ENCODE measurements at regions not wholly inside any gene's neighbourhood (a gene's known extent, or its start where the extent isn't known, plus 50 kb on each side); places are given as distances from the start of the nearest gene placed in this dataset.

- no peak for TF ChIP-seq EP300 (IDR thresholded peaks at IDR 0.05)
- Histone ChIP-seq H3K9me3 (no peaks in the 10 kb centered on the region), H3K4me1 (peaks cover 21 to 36% (median 31%) of the 10 kb centered on the region in 4 donors), H3K27me3 (no peaks in the 10 kb centered on the region), H3K4me3 (no peak overlapping the region), H3K27ac (no peak overlapping the region), H3K36me3 (no peaks in the 10 kb centered on the region)
- DNase-seq: no peak
- 67 to 84% (median 76%) methylated on average over 4 of the region's 4 CpGs for WGBS, 5 donors
- intact Hi-C loops (cut with DNase I; ENCODE audit: low total_unique reads): no loop called here
Measured at GRCh38 chr2:120917886-120918285, 182.2 kb downstream of the GLI2 start.

- DNase-seq: no peak
- TF ChIP-seq POLR2A (IDR thresholded peaks at IDR 0.05): no peak
- no peak for TF ChIP-seq POLR2AphosphoS5 (IDR thresholded peaks at IDR 0.05)
- no peak for TF ChIP-seq EP300 (IDR thresholded peaks at IDR 0.05)
- no peak for TF ChIP-seq CTCF (IDR thresholded peaks at IDR 0.05)
- 93 to 98% (median 96%) methylated on average over 8 of the region's 8 CpGs for WGBS, 5 donors
- Histone ChIP-seq H3K4me3 (no peak overlapping the region), H3K9me3 (no peaks in the 10 kb centered on the region), H3K27ac (no peak overlapping the region), H3K27me3 (no peaks in the 10 kb centered on the region), H3K36me3 (no peaks in the 10 kb centered on the region), H3K4me1 (peaks cover 15 to 22% (median 19%) of the 10 kb centered on the region in 4 donors)
- intact Hi-C loops (cut with DNase I; ENCODE audit: low total_unique reads): no loop called here
Measured at GRCh38 chr2:120919216-120919615, 183.5 kb downstream of the GLI2 start.

- intact Hi-C loops (cut with DNase I; ENCODE audit: low total_unique reads): no loop called here
- H3K4me3 ChIP-seq: no peak overlapping the region
- TF ChIP-seq CTCF (IDR thresholded peaks at IDR 0.05): no peak
- TF ChIP-seq POLR2AphosphoS5 (IDR thresholded peaks at IDR 0.05): no peak
- no peak for TF ChIP-seq EP300 (IDR thresholded peaks at IDR 0.05)
- TF ChIP-seq POLR2A (IDR thresholded peaks at IDR 0.05): no peak
- WGBS, 5 donors: 78 to 88% (median 82%) methylated on average over 15 to 19 of the region's 19 CpGs
- H3K9me3 ChIP-seq: no peaks in the 10 kb centered on the region
- H3K27ac ChIP-seq: peak overlapping the region in 2 of 5 donors; percentile 49
- DNase-seq: peak in 1 of 2 donors; percentile 69
- H3K27me3 ChIP-seq: no peaks in the 10 kb centered on the region
- peaks cover 8 to 16% (median 12%) of the 10 kb centered on the region in 4 donors for H3K4me1 ChIP-seq
- no peaks in the 10 kb centered on the region for H3K36me3 ChIP-seq
Measured at GRCh38 chr2:120919771-120920453, 184.2 kb downstream of the GLI2 start.

GRCh38 chr2:120920454-120921148 is 184.9 kb downstream of the GLI2 start:
- Histone ChIP-seq H3K36me3 (no peaks in the 10 kb centered on the region), H3K27ac (peak overlapping the region in 2 of 5 donors; percentile 49), H3K4me3 (no peak overlapping the region), H3K27me3 (no peaks in the 10 kb centered on the region), H3K9me3 (no peaks in the 10 kb centered on the region), H3K4me1 (peaks cover under 1 to 9% (median 6%) of the 10 kb centered on the region in 4 donors)
- DNase-seq: no peak
- TF ChIP-seq EP300 (IDR thresholded peaks at IDR 0.05) (no peak), POLR2AphosphoS5 (IDR thresholded peaks at IDR 0.05) (no peak), POLR2A (IDR thresholded peaks at IDR 0.05) (no peak), CTCF (IDR thresholded peaks at IDR 0.05) (no peak)
- intact Hi-C loops (cut with DNase I; ENCODE audit: low total_unique reads): no loop called here
- 84 to 91% (median 88%) methylated on average over 13 of the region's 13 CpGs for WGBS, 5 donors

- H3K4me3 ChIP-seq: no peak overlapping the region
- H3K4me1 ChIP-seq: peaks cover 0 to under 1% (median 0%) of the 10 kb centered on the region in 4 donors
- intact Hi-C loops (cut with DNase I; ENCODE audit: low total_unique reads): no loop called here
- no peaks in the 10 kb centered on the region for H3K27me3 ChIP-seq
- H3K9me3 ChIP-seq: no peaks in the 10 kb centered on the region
- 91 to 100% (median 97%) methylated on average over 3 of the region's 3 CpGs for WGBS, 5 donors
- no peak overlapping the region for H3K27ac ChIP-seq
- no peak for DNase-seq
- no peak for TF ChIP-seq POLR2A (IDR thresholded peaks at IDR 0.05)
- no peak for TF ChIP-seq CTCF (IDR thresholded peaks at IDR 0.05)
- TF ChIP-seq EP300 (IDR thresholded peaks at IDR 0.05): no peak
- TF ChIP-seq POLR2AphosphoS5 (IDR thresholded peaks at IDR 0.05): no peak
- H3K36me3 ChIP-seq: no peaks in the 10 kb centered on the region
Measured at GRCh38 chr2:120921457-120921856, 185.8 kb downstream of the GLI2 start.

All from stomach (tissue), 8 donors.